ENCODE measurements at regions not wholly inside any gene's neighbourhood (a gene's known extent, or its start where the extent isn't known, plus 50 kb on each side); places are given as distances from the start of the nearest gene placed in this dataset.

DNA sequence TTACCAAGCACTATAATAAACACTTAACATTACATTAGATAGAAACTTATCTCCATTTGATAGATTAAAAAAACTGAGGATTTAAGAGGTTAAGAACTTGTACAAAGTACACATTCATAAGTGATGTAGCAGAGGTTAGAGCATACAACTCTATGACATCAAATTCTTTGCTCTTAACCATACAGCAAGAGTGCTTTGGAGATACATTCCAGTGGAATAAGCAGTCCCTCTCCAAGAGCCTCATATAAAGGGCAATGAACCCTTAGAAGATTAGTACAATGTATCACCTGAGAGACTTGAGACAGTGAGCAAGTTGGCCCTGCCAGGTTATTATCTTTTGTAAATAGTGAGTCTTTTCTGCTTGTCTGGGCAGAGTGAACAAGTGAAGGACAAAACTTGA is 600.4 kb upstream of the CT83 start:
- no peak for DNase-seq
- Mint-ChIP-seq H3K4me3 (no peak overlapping the region), H3K36me3 (ENCODE audit: low read depth) (no peaks in the 10 kb centered on the region), H3K27me3 (ENCODE audit: low read depth, poor library complexity) (no peaks in the 10 kb centered on the region), H3K4me1 (no peaks in the 10 kb centered on the region), H3K9me3 (peaks cover 12% of the 10 kb centered on the region), H3K27ac (no peak overlapping the region)
- TF ChIP-seq, protein P1, sequence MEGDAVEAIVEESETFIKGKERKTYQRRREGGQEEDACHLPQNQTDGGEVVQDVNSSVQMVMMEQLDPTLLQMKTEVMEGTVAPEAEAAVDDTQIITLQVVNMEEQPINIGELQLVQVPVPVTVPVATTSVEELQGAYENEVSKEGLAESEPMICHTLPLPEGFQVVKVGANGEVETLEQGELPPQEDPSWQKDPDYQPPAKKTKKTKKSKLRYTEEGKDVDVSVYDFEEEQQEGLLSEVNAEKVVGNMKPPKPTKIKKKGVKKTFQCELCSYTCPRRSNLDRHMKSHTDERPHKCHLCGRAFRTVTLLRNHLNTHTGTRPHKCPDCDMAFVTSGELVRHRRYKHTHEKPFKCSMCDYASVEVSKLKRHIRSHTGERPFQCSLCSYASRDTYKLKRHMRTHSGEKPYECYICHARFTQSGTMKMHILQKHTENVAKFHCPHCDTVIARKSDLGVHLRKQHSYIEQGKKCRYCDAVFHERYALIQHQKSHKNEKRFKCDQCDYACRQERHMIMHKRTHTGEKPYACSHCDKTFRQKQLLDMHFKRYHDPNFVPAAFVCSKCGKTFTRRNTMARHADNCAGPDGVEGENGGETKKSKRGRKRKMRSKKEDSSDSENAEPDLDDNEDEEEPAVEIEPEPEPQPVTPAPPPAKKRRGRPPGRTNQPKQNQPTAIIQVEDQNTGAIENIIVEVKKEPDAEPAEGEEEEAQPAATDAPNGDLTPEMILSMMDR (IDR thresholded peaks at IDR 0.05), result no peak

DNA sequence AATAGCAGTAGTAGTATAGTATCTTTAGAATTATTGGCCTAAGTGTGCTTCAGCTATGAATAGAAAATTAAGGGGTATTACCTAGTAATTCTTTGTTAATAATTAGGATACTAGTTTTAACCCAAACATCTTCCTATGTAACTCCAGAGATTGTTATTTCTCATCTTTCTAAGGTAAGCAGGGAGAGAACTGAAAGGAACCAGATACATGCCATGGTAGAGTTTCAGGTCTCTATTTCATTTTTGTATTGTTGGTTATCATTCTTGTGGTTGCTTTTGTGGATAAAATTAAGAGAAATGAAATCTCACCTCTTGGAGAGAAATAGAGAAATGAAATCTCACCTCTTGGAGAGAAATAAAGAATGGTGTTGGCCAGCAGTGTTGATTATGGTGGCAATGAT is 597.1 kb upstream of the CT83 start:
- Mint-ChIP-seq H3K4me3 (no peak overlapping the region), H3K4me1 (no peaks in the 10 kb centered on the region), H3K27me3 (ENCODE audit: low read depth, poor library complexity) (no peaks in the 10 kb centered on the region), H3K36me3 (ENCODE audit: low read depth) (no peaks in the 10 kb centered on the region), H3K27ac (no peak overlapping the region), H3K9me3 (peaks cover 12% of the 10 kb centered on the region)
- TF ChIP-seq, protein P1 (IDR thresholded peaks at IDR 0.05), result no peak
- DNase-seq, result no peak

DNA sequence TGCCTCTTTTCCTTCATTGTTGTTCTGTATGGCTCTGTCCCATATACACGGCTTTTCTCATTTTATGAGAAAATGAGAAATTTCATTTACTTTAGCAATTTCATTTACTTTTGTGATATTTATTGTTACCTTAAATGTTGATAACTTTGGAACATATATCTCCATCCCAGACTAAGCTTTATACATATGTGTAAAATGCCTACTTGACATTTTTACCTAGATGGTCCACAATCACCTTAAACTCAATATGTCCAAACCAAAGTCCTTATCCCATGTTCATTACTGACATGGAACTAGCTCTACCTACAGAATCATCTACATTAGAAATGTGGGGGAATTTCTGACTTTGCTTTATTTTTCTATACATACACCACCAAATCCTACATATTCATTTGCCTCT is 590.5 kb upstream of the CT83 start:
- TF ChIP-seq, protein P1 (IDR thresholded peaks at IDR 0.05), result no peak
- H3K27me3 Mint-ChIP-seq (ENCODE audit: low read depth, poor library complexity), result no peaks in the 10 kb centered on the region
- no peaks in the 10 kb centered on the region for H3K36me3 Mint-ChIP-seq (ENCODE audit: low read depth)
- no peak overlapping the region for H3K27ac Mint-ChIP-seq
- H3K4me3 Mint-ChIP-seq, result no peak overlapping the region
- no peak for DNase-seq
- H3K9me3 Mint-ChIP-seq, result peaks cover 24% of the 10 kb centered on the region
- H3K4me1 Mint-ChIP-seq, result no peaks in the 10 kb centered on the region

DNA sequence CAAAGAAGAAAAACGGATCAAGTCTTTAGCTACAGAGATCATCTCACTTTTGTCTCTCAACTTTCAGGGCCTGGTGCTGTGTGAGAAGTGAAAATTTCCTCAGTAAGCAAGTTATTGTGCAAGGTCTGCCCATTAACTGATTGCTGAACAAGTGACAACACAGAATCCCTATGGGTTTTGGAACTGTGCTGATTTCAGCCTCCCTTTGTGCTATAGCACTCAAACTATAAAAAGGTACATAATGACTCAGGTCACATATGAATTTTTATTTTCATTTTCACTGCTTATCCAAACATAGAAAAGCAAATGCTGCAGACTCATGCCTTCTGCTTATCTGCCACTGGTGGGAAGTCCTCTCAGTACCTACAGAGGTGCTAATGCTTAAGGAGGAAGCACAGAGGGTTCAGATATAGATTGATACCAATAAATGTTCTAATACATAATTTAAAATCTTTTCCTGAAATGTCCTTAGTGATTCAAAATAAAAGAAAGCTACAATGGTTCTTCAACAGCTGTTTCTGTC is 576.2 kb upstream of the CT83 start:
- Mint-ChIP-seq H3K9me3 (peaks cover 7% of the 10 kb centered on the region), H3K4me3 (no peak overlapping the region), H3K4me1 (no peaks in the 10 kb centered on the region), H3K27ac (no peak overlapping the region), H3K36me3 (ENCODE audit: low read depth) (no peaks in the 10 kb centered on the region), H3K27me3 (ENCODE audit: low read depth, poor library complexity) (peaks cover 2% of the 10 kb centered on the region)
- DNase-seq, result no peak
- TF ChIP-seq, protein P1 (IDR thresholded peaks at IDR 0.05), result no peak

DNA sequence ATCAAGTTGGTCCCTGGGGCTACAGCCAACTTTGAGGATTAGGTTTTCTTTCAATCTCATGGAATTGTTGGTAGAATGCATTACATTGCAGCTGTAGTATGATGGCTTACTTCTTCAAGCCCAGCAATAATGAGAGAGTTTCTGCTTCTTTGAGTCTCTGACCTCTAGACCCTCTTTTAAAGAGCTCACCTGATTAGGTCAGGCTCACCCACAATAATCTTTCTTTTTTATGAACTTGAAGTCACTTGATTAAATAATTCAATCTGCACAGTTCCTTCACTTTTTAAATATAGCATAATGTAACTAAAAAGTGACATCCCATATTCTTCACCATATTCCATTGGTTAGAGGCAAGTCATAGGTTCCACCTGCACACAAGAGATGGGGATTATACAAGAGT is 547.5 kb upstream of the CT83 start:
- Mint-ChIP-seq H3K9me3 (no peaks in the 10 kb centered on the region), H3K4me3 (no peak overlapping the region), H3K27ac (no peak overlapping the region), H3K27me3 (ENCODE audit: low read depth, poor library complexity) (no peaks in the 10 kb centered on the region), H3K36me3 (ENCODE audit: low read depth) (no peaks in the 10 kb centered on the region), H3K4me1 (no peaks in the 10 kb centered on the region)
- no peak for DNase-seq
- TF ChIP-seq, protein P1 (IDR thresholded peaks at IDR 0.05), result no peak

DNA sequence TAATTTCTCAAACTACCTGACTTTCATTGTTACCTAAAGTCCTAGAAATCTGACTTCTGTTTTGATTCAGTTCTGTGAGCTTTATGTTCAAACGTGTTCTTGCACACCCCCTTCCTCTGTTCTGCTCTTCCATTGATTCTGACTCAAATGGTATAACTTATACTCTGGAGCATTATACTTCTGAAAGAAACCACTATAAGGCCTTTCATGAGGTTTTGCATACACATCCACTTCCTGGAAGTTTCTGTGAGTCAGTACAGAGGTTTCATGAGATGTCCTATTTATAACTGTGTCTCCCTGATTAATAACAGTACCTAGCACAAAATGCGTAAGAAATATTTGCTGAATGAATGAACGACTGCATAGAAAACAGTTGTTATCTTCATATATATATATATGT is 540.2 kb upstream of the CT83 start:
- H3K9me3 Mint-ChIP-seq, result no peaks in the 10 kb centered on the region
- H3K4me3 Mint-ChIP-seq, result no peak overlapping the region
- H3K27me3 Mint-ChIP-seq (ENCODE audit: low read depth, poor library complexity), result peaks cover 4% of the 10 kb centered on the region
- no peak for DNase-seq
- H3K27ac Mint-ChIP-seq, result no peak overlapping the region
- H3K36me3 Mint-ChIP-seq (ENCODE audit: low read depth), result no peaks in the 10 kb centered on the region
- no peaks in the 10 kb centered on the region for H3K4me1 Mint-ChIP-seq
- TF ChIP-seq, protein P1 (IDR thresholded peaks at IDR 0.05), result no peak

Data from nephron progenitor cell (in vitro differentiated cells).